SK-N-MC (cell line): ENCODE measurements at regions not wholly inside any gene's neighbourhood (a gene's known extent, or its start where the extent isn't known, plus 50 kb on each side); places are given as distances from the start of the nearest gene placed in this dataset.

Experiments
- EZH2 ChIP-seq: fragments of 200-600 bp; sonication (generic); IDR thresholded peaks from one replicate; pipeline ENCODE4 v1.6.1; 2017; ENCODE audit warnings: antibody characterized with exemption
- FOXP2 ChIP-seq: optimal IDR thresholded peaks from 2 replicates; pipeline ENCODE3; 2011; ENCODE audit warnings: mild to moderate bottlenecking, moderate library complexity; ENCODE audit not compliant: insufficient read depth; ENCODE audit errors: extremely low read length, control extremely low read depth
- POLR2AphosphoS5 ChIP-seq: IDR thresholded peaks from 2 replicates; pipeline ENCODE4 v1.6.1; 2012; ENCODE audit warnings: mild to moderate bottlenecking, low read depth, low read length, borderline replicate concordance

GRCh38 chr5:88653471-88653870 is 229.5 kb downstream of the MEF2C start:
- TF ChIP-seq POLR2AphosphoS5 (no peak), EZH2 (no peak), FOXP2 (no peak)
